ENCODE measurements at regions not wholly inside any gene's neighbourhood (a gene's known extent, or its start where the extent isn't known, plus 50 kb on each side); places are given as distances from the start of the nearest gene placed in this dataset.

GRCh38 chr22:48697694-48698276 lies 1129.9 kb downstream of the BRD1 start:
- in situ Hi-C loops (cut with MboI; ENCODE audit: low sequenced_read_pairs) (no loop called here), dilution Hi-C loops (cut with HindIII; ENCODE audit: low sequenced_read_pairs, unreplicated experiment) (no loop called here), intact Hi-C loops (cut with micrococcal nuclease) (no loop called here)
- ChIA-PET POLR2A (ENCODE audit: unreplicated experiment) (no interaction called here), CTCF (no interaction called here)
- Histone ChIP-seq H3K9me3 (ENCODE audit: control insufficient read depth, insufficient read depth, low read length) (peaks cover 78% of the 10 kb centered on the region), H2AK9ac (replicated peaks; ENCODE audit: low read depth, low read length, poor library complexity) (no peak overlapping the region), H3K27ac (ENCODE audit: insufficient read depth, low read length) (no peak overlapping the region), H2BK120ac (ENCODE audit: low read depth, low read length) (no peak overlapping the region), H3K18ac (ENCODE audit: low read depth, low read length) (no peak overlapping the region), H2AK5ac (ENCODE audit: low read depth, low read length) (no peak overlapping the region), H3K4me2 (ENCODE audit: low read depth, low read length) (no peak overlapping the region), H3K56ac (ENCODE audit: extremely low read depth, insufficient read depth, low read length) (no peak overlapping the region), H4K5ac (ENCODE audit: low read depth, low read length) (no peak overlapping the region), H2BK20ac (ENCODE audit: low read depth, low read length) (no peak overlapping the region), H3K4me1 (ENCODE audit: control insufficient read depth, insufficient read depth, low read length) (no peaks in the 10 kb centered on the region), H3K36me3 (ENCODE audit: control insufficient read depth, insufficient read depth, low read length) (no peaks in the 10 kb centered on the region), H3K9me1 (ENCODE audit: insufficient read depth, low read length) (no peaks in the 10 kb centered on the region), H4K8ac (ENCODE audit: low read depth in 2 of 2, low read length in 2 of 2) (no peak overlapping the region), H2BK15ac (ENCODE audit: low read depth, low read length) (no peak overlapping the region), H2BK5ac (ENCODE audit: low read depth, low read length, poor library complexity, severe bottlenecking) (peak overlapping the region; percentile 33), H3K4me3 (ENCODE audit: insufficient read depth, low read depth, low read length) (no peak overlapping the region), H3K23ac (ENCODE audit: low read depth, low read length) (no peak overlapping the region), H3K4ac (ENCODE audit: low read depth, low read length) (no peak overlapping the region), H2AFZ (replicated peaks; ENCODE audit: low read length, poor library complexity) (peak overlapping the region; percentile 58), H3K79me1 (ENCODE audit: low read depth in 1 of 2, low read length in 2 of 2) (no peaks in the 10 kb centered on the region), H3K27me3 (ENCODE audit: control insufficient read depth, insufficient read depth, low read length) (no peaks in the 10 kb centered on the region), H3K14ac (replicated peaks; ENCODE audit: low read depth, low read length) (no peak overlapping the region), H3K9ac (ENCODE audit: low read depth, low read length) (no peak overlapping the region), H4K91ac (ENCODE audit: insufficient read depth, low read depth, low read length) (no peak overlapping the region), H4K20me1 (ENCODE audit: insufficient read depth, low read length) (no peaks in the 10 kb centered on the region)
- TF ChIP-seq CEBPB (IDR thresholded peaks at IDR 0.05; ENCODE audit: low read depth, low read length) = no peak
- DNase-seq (no peak), ATAC-seq (ENCODE audit: low read depth) (no peak)
- WGBS, 2 experiments (ENCODE audit: extremely low coverage in 2 of 2, insufficient read length in 1 of 2) = 94% methylated on average over 5 of the region's 6 CpGs; no CpG with 5 or more reads in 1 of the 2 experiments
- BruUV-seq (replicated peaks) = no TSS peak

Data from IMR-90 (cell line).